GM18502 (cell line): ENCODE measurements at regions not wholly inside any gene's neighbourhood (a gene's known extent, or its start where the extent isn't known, plus 50 kb on each side); places are given as distances from the start of the nearest gene placed in this dataset.
"Not testable (repeated sequence)": the region's sequence is repeated elsewhere in the genome, so short reads cannot be mapped to it uniquely, and the experiment has no call there.

Experiments used
- ATAC-seq: cut with Tn5 transposase; IDR thresholded peaks from one replicate; pipeline ENCODE4 v1.9.1; 2021; ENCODE audit warnings: mild to moderate bottlenecking; ENCODE audit not compliant: unreplicated experiment, poor library complexity

- ATAC-seq, result peak; percentile 59
Observed at GRCh38 chr3:20240154-20240883, 54.3 kb upstream of the SGO1 start.

GRCh38 chr3:20238199-20238598 lies 52.2 kb upstream of the SGO1 start:
- ATAC-seq, result not testable (repeated sequence)

GRCh38 chr3:20236603-20237002 lies 50.6 kb upstream of the SGO1 start:
- ATAC-seq, result no peak
